MM.1S (cell line): ENCODE measurements at regions not wholly inside any gene's neighbourhood (a gene's known extent, or its start where the extent isn't known, plus 50 kb on each side); places are given as distances from the start of the nearest gene placed in this dataset.

Experiments used
- CTCF ChIP-seq: fragments of 300-600 bp; sonication (generic); IDR thresholded peaks from 2 replicates; pipeline ENCODE4 v1.5.1; 2016; ENCODE audit warnings: antibody characterized with exemption, low read length, mixed read lengths
- EZH2 ChIP-seq: fragments of 300-600 bp; sonication (generic); optimal IDR thresholded peaks from 2 replicates; pipeline ENCODE3; 2017; ENCODE audit warnings: low read depth, mild to moderate bottlenecking, antibody characterized with exemption, low read length, mixed read lengths
- EZH2phosphoT487 ChIP-seq: fragments of 300-600 bp; sonication (generic); IDR thresholded peaks from 2 replicates; pipeline ENCODE4 v1.6.1; 2018; ENCODE audit warnings: antibody characterized with exemption, low read length

- TF ChIP-seq CTCF, result no peak
- no peak for TF ChIP-seq EZH2
- TF ChIP-seq EZH2phosphoT487, result no peak
Observed at GRCh38 chr2:6310256-6311215, 555.2 kb downstream of the CMPK2 start.
